Caco-2 (cell line): ENCODE measurements at regions not wholly inside any gene's neighbourhood (a gene's known extent, or its start where the extent isn't known, plus 50 kb on each side); places are given as distances from the start of the nearest gene placed in this dataset.

Experiments
- BruUV-seq: library from RNA; stranded (reverse); fragments of 400-500 nt; replicated peaks from 2 replicates; lab custom pipeline; 2021; lab: Mats Ljungman, UMichigan
- CTCF ChIA-PET: fragments of 300-600 bp; sonication (Branson Sonifier 250); formaldehyde crosslinking; loops from one replicate; lab custom pipeline; 2022; ENCODE audit warnings: antibody characterized with exemption; lab: Charles Lee
- POLR2A ChIA-PET: fragments of 300-600 bp; sonication (Branson Sonifier 250); formaldehyde crosslinking; loops from one replicate; lab custom pipeline; 2022; ENCODE audit warnings: antibody characterized with exemption; lab: Charles Lee
- DNase-seq, 2 experiments: peaks; one replicate each; pipeline versions ENCODE4 v3.0.0 to v3.0.0-alpha.2; 2020 to 2022
- H3K27me3 ChIP-seq: replicated peaks from 2 replicates; pipeline ENCODE4 v1.6.0; 2011; ENCODE audit warnings: low read length; ENCODE audit not compliant: control insufficient read depth, insufficient read depth
- H3K36me3 ChIP-seq: 2 replicates; pipeline ENCODE4 v1.5.1; 2011; ENCODE audit warnings: low read length; ENCODE audit not compliant: control insufficient read depth, insufficient read depth
- H3K4me1 ChIP-seq: fragments of 250-450 bp; sonication (Bioruptor Pico); 2 replicates; pipeline ENCODE4 v1.5.1; 2020; ENCODE audit warnings: mild to moderate bottlenecking
- H3K4me3 ChIP-seq: 2 replicates; pipeline ENCODE4 v1.5.1; 2011; ENCODE audit warnings: low read depth, mild to moderate bottlenecking, control low read depth, low read length
- H3K9me3 ChIP-seq: fragments of 250-450 bp; sonication (Bioruptor Pico); 2 replicates; pipeline ENCODE4 v1.5.1; 2020; ENCODE audit warnings: mild to moderate bottlenecking, moderate library complexity
- H3K27ac Mint-ChIP-seq: one replicate; pipeline ENCODE4 v1.8.0; 2022; ENCODE audit warnings: mixed read lengths; ENCODE audit not compliant: unreplicated experiment
- H3K27me3 Mint-ChIP-seq: one replicate; pipeline ENCODE4 v1.8.0; 2022; ENCODE audit warnings: mixed read lengths; ENCODE audit not compliant: insufficient read depth, unreplicated experiment
- H3K36me3 Mint-ChIP-seq: one replicate; pipeline ENCODE4 v1.8.0; 2022; ENCODE audit warnings: mild to moderate bottlenecking, mixed read lengths; ENCODE audit not compliant: insufficient read depth, unreplicated experiment
- H3K4me1 Mint-ChIP-seq: one replicate; pipeline ENCODE4 v1.8.0; 2022; ENCODE audit warnings: low read depth, mixed read lengths; ENCODE audit not compliant: unreplicated experiment
- H3K4me3 Mint-ChIP-seq: one replicate; pipeline ENCODE4 v1.8.0; 2022; ENCODE audit warnings: mild to moderate bottlenecking, moderate library complexity, mixed read lengths; ENCODE audit not compliant: unreplicated experiment
- H3K9me3 Mint-ChIP-seq: one replicate; pipeline ENCODE4 v1.8.0; 2022; ENCODE audit warnings: mixed read lengths; ENCODE audit not compliant: unreplicated experiment
- intact Hi-C: fragments of 100-400 bp; cut with micrococcal nuclease; formaldehyde crosslinking; loops from one replicate; pipeline ENCODE4 v1.10.0; 2022; ENCODE audit not compliant: unreplicated experiment
- TF ChIP-seq, protein P1 (sequence below), 2 experiments: fragments of 200-600 bp in 1 of 2; IDR thresholded peaks; 1 replicate in 1 of 2; 2 replicates in 1 of 2; pipeline versions ENCODE4 v1.5.1 to v1.8.0; 2011 to 2022; ENCODE audit warnings: antibody characterized with exemption in 1 of 2, control low read depth in 1 of 2, inconsistent platforms in 1 of 2, low read depth in 1 of 2, low read length in 1 of 2, mild to moderate bottlenecking in 1 of 2, moderate library complexity in 1 of 2; ENCODE audit not compliant: insufficient read depth in 1 of 2, severe bottlenecking in 1 of 2, unreplicated experiment in 1 of 2

- Mint-ChIP-seq H3K27me3 (no peaks in the 10 kb centered on the region), H3K27ac (no peak overlapping the region), H3K9me3 (no peaks in the 10 kb centered on the region), H3K36me3 (no peaks in the 10 kb centered on the region), H3K4me1 (no peaks in the 10 kb centered on the region), H3K4me3 (no peak overlapping the region)
- POLR2A ChIA-PET, result no interaction called here
- TF ChIP-seq, protein P1, sequence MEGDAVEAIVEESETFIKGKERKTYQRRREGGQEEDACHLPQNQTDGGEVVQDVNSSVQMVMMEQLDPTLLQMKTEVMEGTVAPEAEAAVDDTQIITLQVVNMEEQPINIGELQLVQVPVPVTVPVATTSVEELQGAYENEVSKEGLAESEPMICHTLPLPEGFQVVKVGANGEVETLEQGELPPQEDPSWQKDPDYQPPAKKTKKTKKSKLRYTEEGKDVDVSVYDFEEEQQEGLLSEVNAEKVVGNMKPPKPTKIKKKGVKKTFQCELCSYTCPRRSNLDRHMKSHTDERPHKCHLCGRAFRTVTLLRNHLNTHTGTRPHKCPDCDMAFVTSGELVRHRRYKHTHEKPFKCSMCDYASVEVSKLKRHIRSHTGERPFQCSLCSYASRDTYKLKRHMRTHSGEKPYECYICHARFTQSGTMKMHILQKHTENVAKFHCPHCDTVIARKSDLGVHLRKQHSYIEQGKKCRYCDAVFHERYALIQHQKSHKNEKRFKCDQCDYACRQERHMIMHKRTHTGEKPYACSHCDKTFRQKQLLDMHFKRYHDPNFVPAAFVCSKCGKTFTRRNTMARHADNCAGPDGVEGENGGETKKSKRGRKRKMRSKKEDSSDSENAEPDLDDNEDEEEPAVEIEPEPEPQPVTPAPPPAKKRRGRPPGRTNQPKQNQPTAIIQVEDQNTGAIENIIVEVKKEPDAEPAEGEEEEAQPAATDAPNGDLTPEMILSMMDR (IDR thresholded peaks at IDR 0.05; ENCODE audit: insufficient read depth in 1 of 2, low read depth in 1 of 2, low read length in 1 of 2, severe bottlenecking in 1 of 2, unreplicated experiment in 1 of 2), result no peak
- no peaks in the 10 kb centered on the region for H3K4me1 ChIP-seq
- no peaks in the 10 kb centered on the region for H3K27me3 ChIP-seq
- DNase-seq, result no peak
- H3K9me3 ChIP-seq, result no peaks in the 10 kb centered on the region
- no TSS peak for BruUV-seq
- CTCF ChIA-PET, result no interaction called here
- no peaks in the 10 kb centered on the region for H3K36me3 ChIP-seq
- H3K4me3 ChIP-seq, result no peak overlapping the region
- intact Hi-C loops, result no loop called here
These were observed 1032.3 kb upstream of the FBXO33 start for GRCh38 chr14:40464531-40464930.

DNA sequence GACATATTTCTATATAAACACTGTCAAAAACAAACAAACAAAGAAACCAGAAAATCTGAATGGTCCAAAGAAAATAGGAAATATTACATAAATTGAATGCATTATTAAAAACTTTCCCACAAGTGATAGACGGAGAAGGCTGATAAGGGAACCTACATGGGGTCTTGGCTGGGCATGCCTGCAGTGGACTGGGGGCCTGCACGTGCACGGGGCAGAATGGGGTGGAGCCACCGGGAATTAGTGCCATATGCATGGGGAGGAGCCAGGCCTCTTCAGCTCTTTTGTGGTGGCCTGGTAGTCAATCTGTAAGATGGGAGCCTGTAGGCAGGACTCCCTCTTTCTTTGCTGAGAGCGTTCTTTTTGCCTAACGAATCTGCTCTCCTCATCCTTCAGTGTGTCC is 1031.7 kb upstream of the FBXO33 start:
- H3K4me3 ChIP-seq, result no peak overlapping the region
- no peaks in the 10 kb centered on the region for H3K9me3 Mint-ChIP-seq

DNA sequence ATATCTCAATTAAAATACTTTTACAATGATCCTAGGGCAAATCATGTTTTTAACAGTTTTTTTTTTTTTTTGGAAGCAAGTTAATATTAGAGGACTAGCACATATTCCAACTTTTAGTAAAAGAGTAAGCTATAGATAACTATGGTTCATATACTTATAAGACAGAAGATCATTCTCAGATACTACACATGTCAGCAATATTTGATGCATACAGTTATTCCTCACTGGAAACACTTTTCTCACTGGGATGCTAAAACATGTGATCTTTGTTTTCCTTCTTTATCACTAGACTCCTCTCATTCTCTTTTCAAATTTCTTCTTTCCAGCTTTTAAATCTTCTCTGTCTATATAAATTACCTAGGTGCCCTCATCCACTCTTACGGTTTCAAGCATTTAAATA is 1020.4 kb upstream of the FBXO33 start:
- Mint-ChIP-seq H3K4me1 (no peaks in the 10 kb centered on the region), H3K27me3 (no peaks in the 10 kb centered on the region), H3K4me3 (no peak overlapping the region), H3K27ac (no peak overlapping the region), H3K9me3 (peaks cover 11% of the 10 kb centered on the region), H3K36me3 (no peaks in the 10 kb centered on the region)
- no peak overlapping the region for H3K4me3 ChIP-seq
- no TSS peak for BruUV-seq
- no peaks in the 10 kb centered on the region for H3K9me3 ChIP-seq
- H3K36me3 ChIP-seq, result no peaks in the 10 kb centered on the region
- ChIA-PET POLR2A (no interaction called here), CTCF (no interaction called here)
- no peaks in the 10 kb centered on the region for H3K27me3 ChIP-seq
- intact Hi-C loops, result no loop called here
- TF ChIP-seq, protein P1 (IDR thresholded peaks at IDR 0.05; ENCODE audit: insufficient read depth in 1 of 2, low read depth in 1 of 2, low read length in 1 of 2, severe bottlenecking in 1 of 2, unreplicated experiment in 1 of 2), result no peak
- peaks cover 9% of the 10 kb centered on the region; the same call in 1 of the 2 replicates for H3K4me1 ChIP-seq
- no peak for DNase-seq

More for the DNA sequence above, 1031.7 kb upstream of the FBXO33 start:
- Mint-ChIP-seq H3K27me3 (no peaks in the 10 kb centered on the region), H3K4me3 (no peak overlapping the region), H3K27ac (no peak overlapping the region), H3K36me3 (no peaks in the 10 kb centered on the region), H3K4me1 (no peaks in the 10 kb centered on the region)
- Histone ChIP-seq H3K27me3 (no peaks in the 10 kb centered on the region), H3K36me3 (no peaks in the 10 kb centered on the region), H3K4me1 (no peaks in the 10 kb centered on the region), H3K9me3 (no peaks in the 10 kb centered on the region; the same call in 1 of the 2 replicates)
- CTCF ChIA-PET, result no interaction called here
- TF ChIP-seq, protein P1 (IDR thresholded peaks at IDR 0.05; ENCODE audit: insufficient read depth in 1 of 2, low read depth in 1 of 2, low read length in 1 of 2, severe bottlenecking in 1 of 2, unreplicated experiment in 1 of 2), result no peak
- POLR2A ChIA-PET, result no interaction called here
- no TSS peak for BruUV-seq
- intact Hi-C loops, result no loop called here
- no peak for DNase-seq
